H9 (cell line): ENCODE measurements at regions not wholly inside any gene's neighbourhood (a gene's known extent, or its start where the extent isn't known, plus 50 kb on each side); places are given as distances from the start of the nearest gene placed in this dataset.

Source experiments
- DNase-seq: peaks from one replicate; pipeline ENCODE4 v3.0.0-alpha.2; 2017
- H2AFZ ChIP-seq: one replicate; pipeline ENCODE4 v1.6.1; 2013; ENCODE audit warnings: mild to moderate bottlenecking, low read length, control low read depth, moderate library complexity
- H2AK5ac ChIP-seq: 2 replicates; pipeline ENCODE4 v1.6.1; 2013; ENCODE audit warnings: low read length, control low read depth, mixed read lengths; ENCODE audit not compliant: insufficient read length
- H2BK120ac ChIP-seq: one replicate; pipeline ENCODE4 v1.6.1; 2013; ENCODE audit warnings: low read depth, mild to moderate bottlenecking, low read length, control low read depth, inconsistent platforms; ENCODE audit not compliant: poor library complexity, severe bottlenecking
- H2BK12ac ChIP-seq: 2 replicates; pipeline ENCODE4 v1.6.1; 2013; ENCODE audit warnings: low read length, control low read depth, mixed read lengths, low read depth; ENCODE audit not compliant: insufficient read length
- H2BK15ac ChIP-seq: 2 replicates; pipeline ENCODE4 v1.6.1; 2013; ENCODE audit warnings: low read depth, low read length, control low read depth
- H2BK20ac ChIP-seq: one replicate; pipeline ENCODE4 v1.6.1; 2013; ENCODE audit warnings: low read depth, mild to moderate bottlenecking, low read length, control low read depth, inconsistent platforms; ENCODE audit not compliant: poor library complexity, severe bottlenecking
- H2BK5ac ChIP-seq: 2 replicates; pipeline ENCODE4 v1.6.1; 2013; ENCODE audit warnings: low read length, control low read depth, mixed read lengths; ENCODE audit not compliant: insufficient read length
- H3K14ac ChIP-seq: 2 replicates; pipeline ENCODE4 v1.6.1; 2013; ENCODE audit warnings: low read length, control low read depth; ENCODE audit not compliant: insufficient read depth
- H3K18ac ChIP-seq: 2 replicates; pipeline ENCODE4 v1.6.1; 2013; ENCODE audit warnings: low read depth, mild to moderate bottlenecking, mixed read lengths, low read length, control low read depth; ENCODE audit not compliant: insufficient read length
- H3K23ac ChIP-seq: 2 replicates; pipeline ENCODE4 v1.6.1; 2013; ENCODE audit warnings: low read length, control low read depth, mixed read lengths, low read depth; ENCODE audit not compliant: insufficient read length
- H3K23me2 ChIP-seq: 2 replicates; pipeline ENCODE4 v1.6.1; 2013; ENCODE audit warnings: low read depth, mild to moderate bottlenecking, mixed read lengths, low read length, control low read depth; ENCODE audit not compliant: insufficient read length, poor library complexity, severe bottlenecking
- H3K27ac ChIP-seq: 2 replicates; pipeline ENCODE4 v1.5.1; 2013; ENCODE audit warnings: low read length, control low read depth, mixed read lengths, low read depth; ENCODE audit not compliant: insufficient read length
- H3K27me3 ChIP-seq: 2 replicates; pipeline ENCODE4 v1.6.1; 2013; ENCODE audit warnings: low read length, control low read depth, inconsistent platforms; ENCODE audit not compliant: insufficient read depth
- H3K4ac ChIP-seq: 2 replicates; pipeline ENCODE4 v1.6.1; 2013; ENCODE audit warnings: low read depth, mild to moderate bottlenecking, control low read depth, inconsistent platforms, low read length, moderate library complexity
- H3K4me1 ChIP-seq: 2 replicates; pipeline ENCODE4 v1.6.1; 2013; ENCODE audit warnings: low read length, control low read depth, inconsistent platforms; ENCODE audit not compliant: insufficient read depth
- H3K4me2 ChIP-seq: 2 replicates; pipeline ENCODE4 v1.6.1; 2013; ENCODE audit warnings: low read length, control low read depth, mixed read lengths; ENCODE audit not compliant: insufficient read length, insufficient read depth
- H3K56ac ChIP-seq: 2 replicates; pipeline ENCODE4 v1.6.1; 2013; ENCODE audit warnings: low read depth, mild to moderate bottlenecking, mixed read lengths, low read length, control low read depth; ENCODE audit not compliant: insufficient read length
- H3K79me1 ChIP-seq: 2 replicates; pipeline ENCODE4 v1.6.1; 2013; ENCODE audit warnings: low read depth, mild to moderate bottlenecking, moderate library complexity, low read length, control low read depth, inconsistent platforms; ENCODE audit not compliant: insufficient read depth, poor library complexity, severe bottlenecking
- H3K79me2 ChIP-seq: 2 replicates; pipeline ENCODE4 v1.6.1; 2013; ENCODE audit warnings: low read length, control low read depth, inconsistent platforms; ENCODE audit not compliant: insufficient read depth
- H3K9ac ChIP-seq: 2 replicates; pipeline ENCODE4 v1.6.1; 2013; ENCODE audit warnings: low read length, control low read depth, mixed read lengths; ENCODE audit not compliant: insufficient read length; ENCODE audit errors: extremely low read depth
- H3K9me3 ChIP-seq: one replicate; pipeline ENCODE4 v1.6.1; 2013; ENCODE audit warnings: low read depth, low read length, inconsistent platforms; ENCODE audit not compliant: control insufficient read depth
- H3T11ph ChIP-seq: one replicate; pipeline ENCODE4 v1.6.1; 2013; ENCODE audit warnings: mild to moderate bottlenecking, low read length, control low read depth, inconsistent platforms
- H4K20me1 ChIP-seq: one replicate; pipeline ENCODE4 v1.6.1; 2013; ENCODE audit not compliant: control insufficient read depth, insufficient read length, insufficient read depth
- H4K5ac ChIP-seq: 2 replicates; pipeline ENCODE4 v1.6.1; 2013; ENCODE audit warnings: low read depth, mild to moderate bottlenecking, mixed read lengths, low read length, control low read depth; ENCODE audit not compliant: insufficient read length
- H4K8ac ChIP-seq: replicated peaks from 2 replicates; pipeline ENCODE4 v1.6.1; 2013; ENCODE audit warnings: low read length, control low read depth, mixed read lengths, low read depth; ENCODE audit not compliant: insufficient read length
- H4K91ac ChIP-seq: 2 replicates; pipeline ENCODE4 v1.6.1; 2013; ENCODE audit warnings: low read depth, mild to moderate bottlenecking, moderate library complexity, mixed read lengths, low read length, control low read depth; ENCODE audit not compliant: insufficient read length
- H3K27ac Mint-ChIP-seq, 3 experiments: 2 replicates in 2 of 3; 3 replicates in 1 of 3; pipeline ENCODE4 v1.8.0; 2020 to 2021; ENCODE audit warnings: mixed read lengths in 3 of 3, mild to moderate bottlenecking in 1 of 3, moderate library complexity in 1 of 3
- H3K27me3 Mint-ChIP-seq: 2 replicates; pipeline ENCODE4 v1.8.0; 2021; ENCODE audit warnings: low read depth, mild to moderate bottlenecking, moderate library complexity, mixed read lengths
- H3K36me3 Mint-ChIP-seq, 3 experiments: 2 replicates in 2 of 3; 3 replicates in 1 of 3; pipeline ENCODE4 v1.8.0; 2020 to 2021; ENCODE audit warnings: low read depth in 3 of 3, mixed read lengths in 3 of 3; ENCODE audit not compliant: insufficient read depth in 1 of 3
- H3K4me1 Mint-ChIP-seq, 2 experiments: 2 replicates each; pipeline ENCODE4 v1.8.0; 2020; ENCODE audit warnings: mixed read lengths in 2 of 2
- H3K4me3 Mint-ChIP-seq, 2 experiments: 2 replicates in 1 of 2; 3 replicates in 1 of 2; pipeline ENCODE4 v1.8.0; 2020 to 2021; ENCODE audit warnings: mild to moderate bottlenecking in 2 of 2, mixed read lengths in 2 of 2, moderate library complexity in 1 of 2
- H3K9me3 Mint-ChIP-seq, 2 experiments: 2 replicates in 1 of 2; 3 replicates in 1 of 2; pipeline ENCODE4 v1.8.0; 2020; ENCODE audit warnings: mild to moderate bottlenecking in 2 of 2, mixed read lengths in 2 of 2, moderate library complexity in 1 of 2
- CTCF ChIP-seq: fragments of 200-600 bp; sonication (generic); conservative IDR thresholded peaks from 3 replicates; pipeline ENCODE4 v1.8.0; 2021; ENCODE audit warnings: antibody characterized with exemption, mild to moderate bottlenecking
- WGBS: extraction: QIAGEN DNeasy Blood & Tissue Kit; methylation state at CpG from one replicate; pipeline ENCODE4 v1.1.7; 2013; ENCODE audit warnings: missing lambda C conversion rate, low lambda C conversion rate, mixed read lengths; ENCODE audit not compliant: insufficient read length; ENCODE audit errors: extremely low coverage; 5-methylcytosine and 5-hydroxymethylcytosine counted together

- Histone ChIP-seq H3K18ac (no peak overlapping the region), H2BK12ac (no peak overlapping the region), H3K23ac (no peak overlapping the region), H3K27ac (no peak overlapping the region), H3K4me1 (no peaks in the 10 kb centered on the region), H2BK5ac (no peak overlapping the region), H3K56ac (no peak overlapping the region), H3K9ac (no peak overlapping the region), H3K9me3 (no peaks in the 10 kb centered on the region), H3K23me2 (no peaks in the 10 kb centered on the region), H3K14ac (no peak overlapping the region), H4K8ac (no peak overlapping the region), H3K4me2 (no peak overlapping the region), H2BK120ac (no peak overlapping the region), H3K4ac (no peak overlapping the region), H4K20me1 (no peaks in the 10 kb centered on the region), H2AK5ac (no peak overlapping the region), H4K5ac (no peak overlapping the region), H2BK20ac (no peak overlapping the region), H3K27me3 (no peaks in the 10 kb centered on the region), H3K79me1 (no peaks in the 10 kb centered on the region), H2AFZ (no peak overlapping the region), H2BK15ac (no peak overlapping the region), H4K91ac (no peak overlapping the region), H3T11ph (no peak overlapping the region), H3K79me2 (no peaks in the 10 kb centered on the region)
- Mint-ChIP-seq H3K27me3 (no peaks in the 10 kb centered on the region), H3K9me3 (peaks cover 8 to 10% of the 10 kb centered on the region in 2 experiments), H3K4me1 (peaks cover 3% of the 10 kb centered on the region in 2 experiments), H3K27ac (no peak overlapping the region), H3K4me3 (no peak overlapping the region), H3K36me3 (peaks cover 0 to 1% (median under 1%) of the 10 kb centered on the region in 3 experiments; a peak in 2 of 7 replicates)
- no CpG with 5 or more reads among the region's 3 CpGs for WGBS
- no peak for DNase-seq
- TF ChIP-seq CTCF = no peak
These were observed 97.0 kb upstream of the CCSER1 start for GRCh38 chr4:90030202-90030601.
